22Rv1 (cell line): ENCODE measurements at regions not wholly inside any gene's neighbourhood (a gene's known extent, or its start where the extent isn't known, plus 50 kb on each side); places are given as distances from the start of the nearest gene placed in this dataset.

Experiments
- CTCF ChIP-seq: fragments of 450-650 bp; IDR thresholded peaks from 2 replicates; pipeline ENCODE4 v1.5.1; 2017; ENCODE audit warnings: mild to moderate bottlenecking
- ZFX ChIP-seq: fragments of 450-650 bp; IDR thresholded peaks from 2 replicates; pipeline ENCODE4 v1.6.1; 2017; ENCODE audit warnings: antibody characterized with exemption, borderline replicate concordance

GRCh38 chr7:138244606-138245005, 168.3 kb downstream of the AKR1D1 start:
- no peak for TF ChIP-seq CTCF
- TF ChIP-seq ZFX, result no peak
